ENCODE measurements at regions not wholly inside any gene's neighbourhood (a gene's known extent, or its start where the extent isn't known, plus 50 kb on each side); places are given as distances from the start of the nearest gene placed in this dataset.

- no peak for TF ChIP-seq CTCF (IDR thresholded peaks at IDR 0.05)
- no peak for TF ChIP-seq POLR2A (IDR thresholded peaks at IDR 0.05)
Measured at GRCh38 chr6:119938752-119939151, 589.2 kb upstream of the MAN1A1 start.

Measured in heart left ventricle (tissue), 13 donors.